ENCODE measurements at regions not wholly inside any gene's neighbourhood (a gene's known extent, or its start where the extent isn't known, plus 50 kb on each side); places are given as distances from the start of the nearest gene placed in this dataset.

GRCh38 chr2:51218047-51218446 is 186.1 kb upstream of the NRXN1 start:
- Histone ChIP-seq H3K27ac (no peak overlapping the region), H3K4me3 (no peak overlapping the region), H3K4me1 (no peaks in the 10 kb centered on the region), H3K27me3 (no peaks in the 10 kb centered on the region), H3K36me3 (no peaks in the 10 kb centered on the region), H3K9me3 (peaks cover 0 to 3% (median 0%) of the 10 kb centered on the region in 11 donors)
- ATAC-seq = no peak
- intact Hi-C loops (cut with DNase I) = no loop called here
- no peak for TF ChIP-seq CTCF (IDR thresholded peaks at IDR 0.05)
- DNase-seq = no peak
- WGBS, 2 donors = 42 to 64% methylated on average over 1 of the region's 1 CpG

GRCh38 chr2:51213826-51214225 is 181.9 kb upstream of the NRXN1 start:
- no peaks in the 10 kb centered on the region for H3K4me1 ChIP-seq
- no peak for TF ChIP-seq CTCF (IDR thresholded peaks at IDR 0.05)
- intact Hi-C loops (cut with DNase I) = no loop called here
- H3K27me3 ChIP-seq = no peaks in the 10 kb centered on the region
- no peaks in the 10 kb centered on the region for H3K36me3 ChIP-seq
- WGBS, 2 donors = 96 to 98% methylated on average over 2 of the region's 2 CpGs
- H3K4me3 ChIP-seq = no peak overlapping the region
- no peaks in the 10 kb centered on the region for H3K9me3 ChIP-seq
- no peak overlapping the region for H3K27ac ChIP-seq
- no peak for DNase-seq
- ATAC-seq = no peak

- 92 to 93% methylated on average over 1 of the region's 1 CpG for WGBS, 2 donors
- Histone ChIP-seq H3K4me1 (no peaks in the 10 kb centered on the region), H3K36me3 (no peaks in the 10 kb centered on the region), H3K27ac (no peak overlapping the region), H3K27me3 (no peaks in the 10 kb centered on the region), H3K4me3 (no peak overlapping the region), H3K9me3 (peaks cover 0 to 2% (median 0%) of the 10 kb centered on the region in 11 donors)
- intact Hi-C loops (cut with DNase I) = no loop called here
- ATAC-seq (no peak), DNase-seq (no peak)
- no peak for TF ChIP-seq CTCF (IDR thresholded peaks at IDR 0.05)
These were observed 180.4 kb upstream of the NRXN1 start for GRCh38 chr2:51212374-51212773.

GRCh38 chr2:51208521-51208920 is 176.6 kb upstream of the NRXN1 start:
- Histone ChIP-seq H3K4me1 (no peaks in the 10 kb centered on the region), H3K27me3 (no peaks in the 10 kb centered on the region), H3K27ac (no peak overlapping the region), H3K36me3 (no peaks in the 10 kb centered on the region), H3K9me3 (peaks cover 0 to 5% (median 0%) of the 10 kb centered on the region in 11 donors), H3K4me3 (no peak overlapping the region)
- TF ChIP-seq CTCF (IDR thresholded peaks at IDR 0.05) = no peak
- WGBS, 2 donors = 58 to 73% methylated on average over 1 of the region's 1 CpG
- intact Hi-C loops (cut with DNase I) = no loop called here
- ATAC-seq (no peak), DNase-seq (no peak)

GRCh38 chr2:51201295-51201694 is 169.4 kb upstream of the NRXN1 start:
- no peak for DNase-seq
- no peak for TF ChIP-seq CTCF (IDR thresholded peaks at IDR 0.05)

More at GRCh38 chr2:51201295-51201694, 169.4 kb upstream of the NRXN1 start:
- peaks cover 0 to 4% (median 0%) of the 10 kb centered on the region in 11 donors for H3K9me3 ChIP-seq
- intact Hi-C loops (cut with DNase I) = no loop called here
- no peaks in the 10 kb centered on the region for H3K4me1 ChIP-seq
- H3K27ac ChIP-seq = no peak overlapping the region
- H3K4me3 ChIP-seq = no peak overlapping the region
- no peaks in the 10 kb centered on the region for H3K36me3 ChIP-seq
- no peaks in the 10 kb centered on the region for H3K27me3 ChIP-seq
- ATAC-seq = no peak
